ENCODE measurements at regions not wholly inside any gene's neighbourhood (a gene's known extent, or its start where the extent isn't known, plus 50 kb on each side); places are given as distances from the start of the nearest gene placed in this dataset.

GRCh38 chr14:106831322-106831720 lies 1304.9 kb downstream of the TMEM121 start:
- Histone ChIP-seq H3K27ac (no peak overlapping the region), H3K27me3 (ENCODE audit: insufficient read depth, low read depth, severe bottlenecking) (peaks cover 21% of the 10 kb centered on the region), H3K36me3 (no peaks in the 10 kb centered on the region), H3K9me3 (ENCODE audit: severe bottlenecking) (no peaks in the 10 kb centered on the region), H3K4me3 (ENCODE audit: low read depth, low read length) (no peak overlapping the region)
- peak; percentile 41 for DNase-seq
- TF ChIP-seq, protein P1, sequence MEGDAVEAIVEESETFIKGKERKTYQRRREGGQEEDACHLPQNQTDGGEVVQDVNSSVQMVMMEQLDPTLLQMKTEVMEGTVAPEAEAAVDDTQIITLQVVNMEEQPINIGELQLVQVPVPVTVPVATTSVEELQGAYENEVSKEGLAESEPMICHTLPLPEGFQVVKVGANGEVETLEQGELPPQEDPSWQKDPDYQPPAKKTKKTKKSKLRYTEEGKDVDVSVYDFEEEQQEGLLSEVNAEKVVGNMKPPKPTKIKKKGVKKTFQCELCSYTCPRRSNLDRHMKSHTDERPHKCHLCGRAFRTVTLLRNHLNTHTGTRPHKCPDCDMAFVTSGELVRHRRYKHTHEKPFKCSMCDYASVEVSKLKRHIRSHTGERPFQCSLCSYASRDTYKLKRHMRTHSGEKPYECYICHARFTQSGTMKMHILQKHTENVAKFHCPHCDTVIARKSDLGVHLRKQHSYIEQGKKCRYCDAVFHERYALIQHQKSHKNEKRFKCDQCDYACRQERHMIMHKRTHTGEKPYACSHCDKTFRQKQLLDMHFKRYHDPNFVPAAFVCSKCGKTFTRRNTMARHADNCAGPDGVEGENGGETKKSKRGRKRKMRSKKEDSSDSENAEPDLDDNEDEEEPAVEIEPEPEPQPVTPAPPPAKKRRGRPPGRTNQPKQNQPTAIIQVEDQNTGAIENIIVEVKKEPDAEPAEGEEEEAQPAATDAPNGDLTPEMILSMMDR (IDR thresholded peaks at IDR 0.05; ENCODE audit: low read depth, low read length), result peak; percentile 63

GRCh38 chr14:106837870-106838269 lies 1311.5 kb downstream of the TMEM121 start:
- H3K36me3 ChIP-seq, result no peaks in the 10 kb centered on the region
- no peak for DNase-seq
- TF ChIP-seq, protein P1 (IDR thresholded peaks at IDR 0.05; ENCODE audit: low read depth, low read length), result no peak
- H3K27ac ChIP-seq, result no peak overlapping the region
- H3K4me3 ChIP-seq (ENCODE audit: low read depth, low read length), result no peak overlapping the region
- peaks cover 65% of the 10 kb centered on the region for H3K27me3 ChIP-seq (ENCODE audit: insufficient read depth, low read depth, severe bottlenecking)
- no peaks in the 10 kb centered on the region for H3K9me3 ChIP-seq (ENCODE audit: severe bottlenecking)

- peaks cover 77% of the 10 kb centered on the region for H3K27me3 ChIP-seq (ENCODE audit: insufficient read depth, low read depth, severe bottlenecking)
- H3K36me3 ChIP-seq, result no peaks in the 10 kb centered on the region
- H3K27ac ChIP-seq, result no peak overlapping the region
- TF ChIP-seq, protein P1 (IDR thresholded peaks at IDR 0.05; ENCODE audit: low read depth, low read length), result no peak
- no peak overlapping the region for H3K4me3 ChIP-seq (ENCODE audit: low read depth, low read length)
- H3K9me3 ChIP-seq (ENCODE audit: severe bottlenecking), result no peaks in the 10 kb centered on the region
- no peak for DNase-seq
These were observed 1312.8 kb downstream of the TMEM121 start for GRCh38 chr14:106838991-106839769.

GRCh38 chr14:106840258-106840657 lies 1313.9 kb downstream of the TMEM121 start:
- H3K4me3 ChIP-seq (ENCODE audit: low read depth, low read length), result no peak overlapping the region
- no peaks in the 10 kb centered on the region for H3K9me3 ChIP-seq (ENCODE audit: severe bottlenecking)
- H3K36me3 ChIP-seq, result no peaks in the 10 kb centered on the region
- TF ChIP-seq, protein P1 (IDR thresholded peaks at IDR 0.05; ENCODE audit: low read depth, low read length), result no peak
- peaks cover 81% of the 10 kb centered on the region for H3K27me3 ChIP-seq (ENCODE audit: insufficient read depth, low read depth, severe bottlenecking)
- peak; percentile 13 for DNase-seq
- no peak overlapping the region for H3K27ac ChIP-seq

GRCh38 chr14:106840991-106841390 lies 1314.6 kb downstream of the TMEM121 start:
- TF ChIP-seq, protein P1 (IDR thresholded peaks at IDR 0.05; ENCODE audit: low read depth, low read length), result no peak
- Histone ChIP-seq H3K9me3 (ENCODE audit: severe bottlenecking) (no peaks in the 10 kb centered on the region), H3K4me3 (ENCODE audit: low read depth, low read length) (no peak overlapping the region), H3K27ac (no peak overlapping the region), H3K27me3 (ENCODE audit: insufficient read depth, low read depth, severe bottlenecking) (peaks cover 88% of the 10 kb centered on the region), H3K36me3 (no peaks in the 10 kb centered on the region)
- no peak for DNase-seq

DNA sequence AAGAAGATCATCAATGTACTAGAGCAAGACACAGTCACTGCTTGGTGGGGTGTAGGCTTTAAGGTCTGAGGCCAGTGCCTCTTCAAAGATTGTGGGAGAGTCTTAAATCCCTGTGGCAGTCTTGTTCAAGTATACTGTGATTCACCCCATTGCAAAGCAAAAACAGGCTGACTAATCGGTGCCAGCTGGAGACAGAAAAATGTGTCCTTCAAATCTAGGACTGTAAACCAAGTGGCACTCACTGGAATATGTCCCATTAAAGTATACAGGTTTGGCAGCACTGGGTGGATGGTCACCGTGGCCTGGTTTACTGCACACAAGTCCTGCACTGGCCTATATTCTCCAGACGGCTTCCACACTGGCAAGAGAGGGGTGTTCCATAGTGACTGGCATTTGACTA lies 1315.3 kb downstream of the TMEM121 start:
- DNase-seq, result no peak
- H3K27ac ChIP-seq, result no peak overlapping the region
- H3K4me3 ChIP-seq (ENCODE audit: low read depth, low read length), result no peak overlapping the region
- peaks cover 91% of the 10 kb centered on the region for H3K27me3 ChIP-seq (ENCODE audit: insufficient read depth, low read depth, severe bottlenecking)
- TF ChIP-seq, protein P1 (IDR thresholded peaks at IDR 0.05; ENCODE audit: low read depth, low read length), result no peak
- no peaks in the 10 kb centered on the region for H3K9me3 ChIP-seq (ENCODE audit: severe bottlenecking)
- H3K36me3 ChIP-seq, result no peaks in the 10 kb centered on the region
